HCT116 (cell line): ENCODE measurements at regions not wholly inside any gene's neighbourhood (a gene's known extent, or its start where the extent isn't known, plus 50 kb on each side); places are given as distances from the start of the nearest gene placed in this dataset.
"Not testable (repeated sequence)": the region's sequence is repeated elsewhere in the genome, so short reads cannot be mapped to it uniquely, and the experiment has no call there.

ENCODE experiments used
- ATAC-seq: fragments of 200-7000 bp; cut with Tn5 transposase; 2 replicates; pipeline ENCODE4 v1.9.1; 2020; ENCODE audit warnings: mild to moderate bottlenecking, moderate library complexity
- BruUV-seq: library from RNA; stranded (reverse); fragments of 400-500 nt; replicated peaks from 2 replicates; lab custom pipeline; 2021; lab: Mats Ljungman, UMichigan
- CTCF ChIA-PET: fragments of 300-600 bp; sonication (Branson Sonifier 250); formaldehyde crosslinking; loops from one replicate; lab custom pipeline; 2021; ENCODE audit warnings: antibody characterized with exemption; lab: Charles Lee
- POLR2A ChIA-PET: fragments of 300-600, 350-600 bp; sonication (Branson Sonifier 250); formaldehyde crosslinking; loops from one replicate; lab custom pipeline; 2021; ENCODE audit warnings: antibody characterized with exemption; lab: Charles Lee
- RAD21 ChIA-PET, 2 experiments: fragments of 300-600 bp; sonication (Branson Sonifier 250); formaldehyde crosslinking; loops; one replicate each; lab custom pipeline; 2023; ENCODE audit warnings: low total read pairs in 2 of 2; ENCODE audit not compliant: uncharacterized antibody in 2 of 2, unreplicated experiment in 2 of 2, low non-redundant PET in 1 of 2; lab: Charles Lee
- DNase-seq: peaks from one replicate; pipeline ENCODE4 v3.0.0-alpha.2; 2010; ENCODE audit warnings: low read depth, low spot score
- H2AFZ ChIP-seq: fragments of 200-600 bp; shearing (Covaris generic), sonication (generic); 2 replicates; pipeline ENCODE4 v1.6.1; 2017; ENCODE audit warnings: low read depth, mixed run types, mixed read lengths, antibody characterized with exemption, low read length; ENCODE audit not compliant: poor library complexity, severe bottlenecking
- H3K27ac ChIP-seq: 2 replicates; pipeline ENCODE4 v1.5.1; 2012; ENCODE audit warnings: low read depth, low read length
- H3K27me3 ChIP-seq: fragments of 200-600 bp; sonication (generic); 2 replicates; pipeline ENCODE4 v1.6.1; 2016; ENCODE audit warnings: mixed run types, low read length, mixed read lengths; ENCODE audit not compliant: insufficient read depth
- H3K36me3 ChIP-seq, 2 experiments: fragments of 200-500 bp in 1 of 2; fragments of 200-600 bp in 1 of 2; sonication (Bioruptor generic) in 1 of 2; sonication (generic) in 1 of 2; 2 replicates each; pipeline versions ENCODE4 v1.5.1 to v1.6.1; 2014 to 2016; ENCODE audit warnings: low read length in 2 of 2, inconsistent platforms in 1 of 2, mixed read lengths in 1 of 2, mixed run types in 1 of 2; ENCODE audit not compliant: insufficient read depth in 2 of 2, control insufficient read depth in 1 of 2
- H3K4me1 ChIP-seq, 2 experiments: fragments of 200-600 bp in 1 of 2; sonication (generic) in 1 of 2; 2 replicates each; pipeline versions ENCODE4 v1.5.1 to v1.6.1; 2012 to 2017; ENCODE audit warnings: low read length in 2 of 2, inconsistent platforms in 1 of 2, mild to moderate bottlenecking in 1 of 2, mixed read lengths in 1 of 2, mixed run types in 1 of 2, moderate library complexity in 1 of 2; ENCODE audit not compliant: insufficient read depth in 2 of 2, control insufficient read depth in 1 of 2
- H3K4me2 ChIP-seq: fragments of 200-600 bp; sonication (generic); 2 replicates; pipeline ENCODE4 v1.6.1; 2017; ENCODE audit warnings: mixed run types, low read length, mixed read lengths
- H3K4me3 ChIP-seq, 2 experiments: fragments of 200-600 bp in 1 of 2; sonication (generic) in 1 of 2; replicated peaks in 1 of 2; 2 replicates each; pipeline ENCODE4 v1.5.1; 2011 to 2016; ENCODE audit warnings: low read length in 2 of 2, control low read depth in 1 of 2, low read depth in 1 of 2, mild to moderate bottlenecking in 1 of 2, mixed read lengths in 1 of 2, mixed run types in 1 of 2
- H3K79me2 ChIP-seq: fragments of 200-600 bp; sonication (generic); 2 replicates; pipeline ENCODE4 v1.6.1; 2017; ENCODE audit warnings: mild to moderate bottlenecking, mixed run types, low read length, moderate library complexity, mixed read lengths; ENCODE audit not compliant: insufficient read depth
- H3K9ac ChIP-seq: fragments of 200-600 bp; sonication (generic); 2 replicates; pipeline ENCODE4 v1.6.1; 2016; ENCODE audit warnings: low read length, mixed read lengths
- H3K9me2 ChIP-seq: fragments of 200-600 bp; sonication (generic), shearing (Covaris generic); 2 replicates; pipeline ENCODE4 v1.6.1; 2017; ENCODE audit warnings: mixed run types, mild to moderate bottlenecking, moderate library complexity; ENCODE audit not compliant: insufficient read depth
- H3K9me3 ChIP-seq, 2 experiments: fragments of 200-500 bp in 1 of 2; fragments of 200-600 bp in 1 of 2; sonication (Bioruptor generic) in 1 of 2; sonication (generic) in 1 of 2; 2 replicates each; pipeline ENCODE4 v1.6.1; 2014 to 2017; ENCODE audit warnings: low read length in 2 of 2, mixed read lengths in 2 of 2, inconsistent platforms in 1 of 2, low read depth in 1 of 2, mild to moderate bottlenecking in 1 of 2, mixed run types in 1 of 2, moderate library complexity in 1 of 2; ENCODE audit not compliant: control insufficient read depth in 1 of 2, insufficient read depth in 1 of 2
- H4K20me1 ChIP-seq: fragments of 200-600 bp; sonication (generic), shearing (Covaris generic); 2 replicates; pipeline ENCODE4 v1.6.1; 2017; ENCODE audit warnings: mixed run types, mild to moderate bottlenecking, moderate library complexity; ENCODE audit not compliant: insufficient read depth
- intact Hi-C: fragments of 100-400 bp; cut with micrococcal nuclease; formaldehyde crosslinking; loops from 2 replicates; pipeline ENCODE4 v1.10.0; 2022

- H3K9me2 ChIP-seq, POLR2A ChIA-PET, intact Hi-C loops, H3K9ac ChIP-seq, H3K4me1 ChIP-seq, H3K4me2 ChIP-seq, H3K9me3 ChIP-seq, H3K36me3 ChIP-seq, H3K27ac ChIP-seq, H3K4me3 ChIP-seq, H3K27me3 ChIP-seq, H2AFZ ChIP-seq, DNase-seq, BruUV-seq, RAD21 ChIA-PET, H3K79me2 ChIP-seq, CTCF ChIA-PET, ATAC-seq, H4K20me1 ChIP-seq: not testable (repeated sequence)
Observed at GRCh38 chr9:38927970-38928369, 208.0 kb upstream of the FAM240B start.

GRCh38 chr9:38926565-38926964 is 206.6 kb upstream of the FAM240B start:
- H3K27ac ChIP-seq, CTCF ChIA-PET, H3K36me3 ChIP-seq, H3K4me1 ChIP-seq, intact Hi-C loops, H3K9ac ChIP-seq, H3K9me3 ChIP-seq, H3K4me2 ChIP-seq, ATAC-seq, H3K4me3 ChIP-seq, DNase-seq, H3K27me3 ChIP-seq, POLR2A ChIA-PET, H4K20me1 ChIP-seq, RAD21 ChIA-PET, H3K9me2 ChIP-seq, H3K79me2 ChIP-seq, H2AFZ ChIP-seq, BruUV-seq: not testable (repeated sequence)

GRCh38 chr9:38921253-38921652 is 201.3 kb upstream of the FAM240B start:
- BruUV-seq, RAD21 ChIA-PET: not testable (repeated sequence)

GRCh38 chr9:38910629-38911028 is 190.7 kb upstream of the FAM240B start:
- H3K9ac ChIP-seq, ATAC-seq, H3K27me3 ChIP-seq, H3K4me1 ChIP-seq, DNase-seq, POLR2A ChIA-PET, RAD21 ChIA-PET, H4K20me1 ChIP-seq, H3K79me2 ChIP-seq, H3K36me3 ChIP-seq, H3K9me3 ChIP-seq, H3K9me2 ChIP-seq, BruUV-seq, intact Hi-C loops, CTCF ChIA-PET, H3K4me3 ChIP-seq, H2AFZ ChIP-seq, H3K27ac ChIP-seq, H3K4me2 ChIP-seq: not testable (repeated sequence)

More at GRCh38 chr9:38921253-38921652, 201.3 kb upstream of the FAM240B start:
- H3K9me3 ChIP-seq, H3K4me3 ChIP-seq, H3K27ac ChIP-seq, intact Hi-C loops, H3K27me3 ChIP-seq, H3K9me2 ChIP-seq, DNase-seq, H3K79me2 ChIP-seq, H3K9ac ChIP-seq, CTCF ChIA-PET, H4K20me1 ChIP-seq, H3K4me1 ChIP-seq, ATAC-seq, H2AFZ ChIP-seq, H3K36me3 ChIP-seq, H3K4me2 ChIP-seq, POLR2A ChIA-PET: not testable (repeated sequence)

- H3K4me1 ChIP-seq, ATAC-seq, H3K36me3 ChIP-seq, CTCF ChIA-PET, H3K27ac ChIP-seq, H3K79me2 ChIP-seq, DNase-seq, H2AFZ ChIP-seq, POLR2A ChIA-PET, BruUV-seq, H3K9ac ChIP-seq, H3K4me3 ChIP-seq, H3K4me2 ChIP-seq, H3K27me3 ChIP-seq, RAD21 ChIA-PET, H3K9me3 ChIP-seq, intact Hi-C loops, H3K9me2 ChIP-seq, H4K20me1 ChIP-seq: not testable (repeated sequence)
Observed at GRCh38 chr9:38904719-38905118, 184.8 kb upstream of the FAM240B start.
